ENCODE measurements at regions not wholly inside any gene's neighbourhood (a gene's known extent, or its start where the extent isn't known, plus 50 kb on each side); places are given as distances from the start of the nearest gene placed in this dataset.

- H3K27me3 ChIP-seq (ENCODE audit: insufficient read depth) = no peaks in the 10 kb centered on the region
- H3F3A ChIP-seq (replicated peaks; ENCODE audit: low read depth) = peaks cover 4% of the 10 kb centered on the region; the same call in 1 of the 2 replicates
- H3K4me3 ChIP-seq = no peak overlapping the region
- no peaks in the 10 kb centered on the region for H3K9me3 Mint-ChIP-seq
- peaks cover 4% of the 10 kb centered on the region; the same call in 1 of the 2 replicates for H3K9me2 ChIP-seq (ENCODE audit: insufficient read depth)
- H2AFZ ChIP-seq = no peak overlapping the region
- no peak overlapping the region for H3K4me3 Mint-ChIP-seq
- H4K20me1 ChIP-seq (replicated peaks; ENCODE audit: insufficient read depth) = no peaks in the 10 kb centered on the region
- H3K4me2 ChIP-seq = no peak overlapping the region
- no peaks in the 10 kb centered on the region for H3K27me3 Mint-ChIP-seq (ENCODE audit: insufficient read depth, low read depth, poor library complexity)
- H3K36me3 ChIP-seq (ENCODE audit: insufficient read depth) = no peaks in the 10 kb centered on the region
- peak; percentile 71 for ATAC-seq
- H3K36me3 Mint-ChIP-seq (ENCODE audit: low read depth) = no peaks in the 10 kb centered on the region
- no peak overlapping the region for H3K27ac ChIP-seq (ENCODE audit: low read depth)
- TF ChIP-seq, protein P1, sequence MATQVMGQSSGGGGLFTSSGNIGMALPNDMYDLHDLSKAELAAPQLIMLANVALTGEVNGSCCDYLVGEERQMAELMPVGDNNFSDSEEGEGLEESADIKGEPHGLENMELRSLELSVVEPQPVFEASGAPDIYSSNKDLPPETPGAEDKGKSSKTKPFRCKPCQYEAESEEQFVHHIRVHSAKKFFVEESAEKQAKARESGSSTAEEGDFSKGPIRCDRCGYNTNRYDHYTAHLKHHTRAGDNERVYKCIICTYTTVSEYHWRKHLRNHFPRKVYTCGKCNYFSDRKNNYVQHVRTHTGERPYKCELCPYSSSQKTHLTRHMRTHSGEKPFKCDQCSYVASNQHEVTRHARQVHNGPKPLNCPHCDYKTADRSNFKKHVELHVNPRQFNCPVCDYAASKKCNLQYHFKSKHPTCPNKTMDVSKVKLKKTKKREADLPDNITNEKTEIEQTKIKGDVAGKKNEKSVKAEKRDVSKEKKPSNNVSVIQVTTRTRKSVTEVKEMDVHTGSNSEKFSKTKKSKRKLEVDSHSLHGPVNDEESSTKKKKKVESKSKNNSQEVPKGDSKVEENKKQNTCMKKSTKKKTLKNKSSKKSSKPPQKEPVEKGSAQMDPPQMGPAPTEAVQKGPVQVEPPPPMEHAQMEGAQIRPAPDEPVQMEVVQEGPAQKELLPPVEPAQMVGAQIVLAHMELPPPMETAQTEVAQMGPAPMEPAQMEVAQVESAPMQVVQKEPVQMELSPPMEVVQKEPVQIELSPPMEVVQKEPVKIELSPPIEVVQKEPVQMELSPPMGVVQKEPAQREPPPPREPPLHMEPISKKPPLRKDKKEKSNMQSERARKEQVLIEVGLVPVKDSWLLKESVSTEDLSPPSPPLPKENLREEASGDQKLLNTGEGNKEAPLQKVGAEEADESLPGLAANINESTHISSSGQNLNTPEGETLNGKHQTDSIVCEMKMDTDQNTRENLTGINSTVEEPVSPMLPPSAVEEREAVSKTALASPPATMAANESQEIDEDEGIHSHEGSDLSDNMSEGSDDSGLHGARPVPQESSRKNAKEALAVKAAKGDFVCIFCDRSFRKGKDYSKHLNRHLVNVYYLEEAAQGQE (IDR thresholded peaks at IDR 0.05; ENCODE audit: unreplicated experiment) = no peak
- peak in 1 of 2 experiments; percentile 59; a peak in 3 of 4 replicates for TF ChIP-seq CTCF (conservative IDR thresholded peaks at IDR 0.05; ENCODE audit: low read depth in 2 of 2)
- H3K4me1 ChIP-seq (ENCODE audit: insufficient read depth) = peaks cover 44% of the 10 kb centered on the region
- peaks cover 35% of the 10 kb centered on the region for H3K4me1 Mint-ChIP-seq
- DNase-seq (ENCODE audit: low spot score) = peak; percentile 48
- H3K79me2 ChIP-seq (replicated peaks; ENCODE audit: insufficient read depth) = no peaks in the 10 kb centered on the region
- H3K27ac Mint-ChIP-seq = no peak overlapping the region
Measured at GRCh38 chr2:151176661-151177060, 85.0 kb downstream of the RBM43 start.

DNA sequence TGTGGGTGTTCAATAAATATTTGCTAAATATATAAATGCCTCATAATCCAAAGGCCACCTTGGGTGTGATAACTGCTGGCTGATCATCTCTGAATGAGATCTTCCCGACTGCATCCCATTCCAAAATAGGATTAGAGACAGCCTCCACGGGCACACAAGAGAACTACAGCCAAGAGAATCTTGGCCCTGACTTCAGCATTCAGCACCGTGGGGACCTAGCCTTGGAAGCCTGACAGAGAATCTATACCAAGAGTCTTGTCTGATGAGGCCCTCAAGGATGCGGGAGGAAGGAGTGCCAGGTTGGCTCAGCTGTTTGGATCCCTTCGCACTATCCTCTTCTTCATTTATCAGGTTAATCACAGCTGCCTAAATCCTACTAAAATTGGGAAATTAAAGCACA lies 85.8 kb downstream of the RBM43 start:
- no peaks in the 10 kb centered on the region for H3K36me3 Mint-ChIP-seq (ENCODE audit: low read depth)
- H3K9me3 Mint-ChIP-seq = no peaks in the 10 kb centered on the region
- Histone ChIP-seq H3K27me3 (ENCODE audit: insufficient read depth) (no peaks in the 10 kb centered on the region), H3K4me2 (no peak overlapping the region), H3K4me3 (no peak overlapping the region), H3K36me3 (ENCODE audit: insufficient read depth) (no peaks in the 10 kb centered on the region), H3F3A (replicated peaks; ENCODE audit: low read depth) (peaks cover 4% of the 10 kb centered on the region; the same call in 1 of the 2 replicates), H3K4me1 (ENCODE audit: insufficient read depth) (peaks cover 44% of the 10 kb centered on the region), H4K20me1 (replicated peaks; ENCODE audit: insufficient read depth) (no peaks in the 10 kb centered on the region), H2AFZ (peak overlapping the region; percentile 89), H3K79me2 (replicated peaks; ENCODE audit: insufficient read depth) (no peaks in the 10 kb centered on the region), H3K9me2 (ENCODE audit: insufficient read depth) (peaks cover 4% of the 10 kb centered on the region; the same call in 1 of the 2 replicates), H3K27ac (ENCODE audit: low read depth) (no peak overlapping the region)
- H3K4me1 Mint-ChIP-seq = peaks cover 35% of the 10 kb centered on the region
- no peak for DNase-seq (ENCODE audit: low spot score)
- no peak overlapping the region for H3K27ac Mint-ChIP-seq
- ATAC-seq = peak; percentile 60
- H3K27me3 Mint-ChIP-seq (ENCODE audit: insufficient read depth, low read depth, poor library complexity) = no peaks in the 10 kb centered on the region
- no peak overlapping the region for H3K4me3 Mint-ChIP-seq
- TF ChIP-seq NANOG (IDR thresholded peaks at IDR 0.05; ENCODE audit: borderline replicate concordance) = no peak
- TF ChIP-seq ZNF331 (CRISPR knock-in tag; IDR thresholded peaks at IDR 0.05; ENCODE audit: low read depth) = no peak
- TF ChIP-seq POLR2AphosphoS5 (IDR thresholded peaks at IDR 0.05; ENCODE audit: low read depth) = no peak
- TF ChIP-seq CTCF (conservative IDR thresholded peaks at IDR 0.05; ENCODE audit: low read depth in 2 of 2) = no peak
- TF ChIP-seq JUNB (IDR thresholded peaks at IDR 0.05; ENCODE audit: unreplicated experiment) = no peak
- no peak for TF ChIP-seq EZH2 (IDR thresholded peaks at IDR 0.05; ENCODE audit: low read depth, unreplicated experiment)
- TF ChIP-seq, protein P1 (IDR thresholded peaks at IDR 0.05; ENCODE audit: unreplicated experiment) = no peak
- no peak for TF ChIP-seq EZH2phosphoT487 (IDR thresholded peaks at IDR 0.05; ENCODE audit: unreplicated experiment)

All from GM23338 (cell line).